HG03064 (cell line): ENCODE measurements at regions not wholly inside any gene's neighbourhood (a gene's known extent, or its start where the extent isn't known, plus 50 kb on each side); places are given as distances from the start of the nearest gene placed in this dataset.

Experiments used
- ATAC-seq: cut with Tn5 transposase; IDR thresholded peaks from one replicate; pipeline ENCODE4 v1.9.1; 2021; ENCODE audit warnings: low read depth; ENCODE audit not compliant: unreplicated experiment

DNA sequence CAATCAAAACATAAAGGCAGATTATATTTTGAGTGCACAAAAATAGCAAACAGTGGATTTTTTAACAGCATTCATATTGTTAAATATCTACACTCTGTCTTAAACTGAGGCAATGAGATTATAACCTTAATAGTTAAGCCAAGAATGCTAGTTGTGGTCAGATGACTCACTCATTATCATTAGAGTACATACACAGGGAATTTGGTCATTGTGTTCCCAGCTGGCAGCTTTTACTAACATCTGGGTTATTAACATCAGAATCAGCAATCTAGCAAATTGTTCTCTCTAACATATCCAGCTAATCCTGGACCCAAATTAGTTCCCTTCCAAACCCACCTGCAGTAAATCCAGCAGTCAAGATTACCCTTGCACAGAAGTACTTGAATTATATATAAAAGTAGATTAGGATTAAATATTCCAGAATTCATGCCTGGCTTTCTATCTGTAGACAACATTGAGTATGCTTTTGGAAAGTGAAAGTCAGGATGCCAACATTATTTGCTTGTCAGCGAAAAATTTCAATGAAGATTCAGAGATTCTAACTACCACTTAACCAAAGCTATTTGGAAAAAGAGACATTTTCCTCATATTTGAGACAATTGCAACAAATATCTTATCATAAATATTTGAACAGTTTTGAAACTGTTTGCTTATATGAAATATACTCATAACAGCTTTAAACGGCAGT is 1035.6 kb upstream of the PHF14 start:
- ATAC-seq: no peak

DNA sequence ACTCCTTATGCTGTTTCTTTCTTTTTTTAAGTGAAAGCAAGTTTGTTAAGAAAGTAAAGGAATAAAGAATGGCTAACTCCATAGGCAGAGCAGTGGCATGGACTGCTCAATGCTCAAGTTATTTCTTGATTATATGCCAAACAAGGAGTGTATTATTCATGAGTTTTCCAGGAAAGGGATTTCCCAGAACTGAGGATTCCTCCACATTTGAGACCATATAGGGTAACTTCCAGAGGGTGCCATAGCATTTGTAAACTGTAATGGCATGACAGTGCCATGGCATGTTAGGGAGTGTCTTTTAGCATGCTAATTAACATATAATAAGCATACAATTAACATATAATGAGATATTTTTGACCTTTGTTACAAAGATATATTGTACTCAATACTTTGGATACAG is 1034.5 kb upstream of the PHF14 start:
- no peak for ATAC-seq

DNA sequence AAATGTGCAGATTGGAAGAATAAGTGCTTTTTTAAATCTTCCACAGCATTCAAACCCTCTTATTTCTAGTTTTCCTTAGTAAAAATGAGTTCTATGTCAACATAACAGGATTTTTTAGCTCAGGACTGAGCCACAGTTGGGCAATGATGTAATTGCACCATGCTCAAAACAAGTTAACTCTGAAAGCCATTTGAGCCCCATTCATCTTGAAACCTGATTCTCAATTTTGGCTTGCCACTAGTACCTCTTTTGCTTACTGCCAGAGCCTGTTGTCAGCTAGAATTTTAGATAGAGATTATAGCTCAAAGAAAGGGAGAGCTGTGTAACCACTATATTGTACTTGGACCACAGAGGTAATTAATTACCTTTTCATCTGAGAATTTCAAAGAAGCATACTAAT is 1028.5 kb upstream of the PHF14 start:
- no peak for ATAC-seq

DNA sequence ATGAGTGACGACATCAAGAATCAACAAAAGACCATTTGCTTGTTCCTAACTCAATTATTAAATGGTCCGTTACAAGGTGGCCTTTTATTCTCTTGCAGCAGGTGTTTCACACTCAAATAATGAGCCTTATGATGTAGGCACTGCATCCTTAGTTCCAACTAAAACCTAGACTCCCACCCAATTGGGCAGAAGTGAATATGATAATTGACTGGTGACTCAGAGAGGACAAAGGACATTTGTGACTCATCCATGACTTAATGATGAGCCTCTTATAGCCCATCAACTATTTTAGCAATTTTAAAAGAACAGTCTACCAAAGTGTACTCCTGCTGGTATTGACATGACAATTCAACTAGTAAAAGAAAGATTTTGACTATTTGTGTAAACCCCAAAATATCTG is 1027.8 kb upstream of the PHF14 start:
- no peak for ATAC-seq

DNA sequence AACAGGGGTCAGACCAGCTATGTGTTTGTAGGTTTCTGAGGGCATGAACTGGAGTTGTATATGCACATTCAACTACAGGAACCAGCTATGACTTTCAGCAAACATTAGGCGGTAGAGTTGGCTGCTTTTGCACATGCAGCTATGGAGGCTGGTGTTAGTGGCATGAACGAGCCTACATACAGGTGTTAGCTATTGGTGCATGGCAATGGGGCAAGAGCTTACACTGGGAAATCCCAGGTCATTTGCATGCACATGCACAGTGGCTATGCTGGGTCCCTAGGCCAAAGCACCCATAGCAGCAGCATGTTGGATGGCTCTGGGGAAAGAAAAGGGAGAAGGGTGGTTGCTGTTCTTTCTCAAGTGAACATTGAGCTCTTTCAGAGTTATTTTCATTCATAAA is 1018.5 kb upstream of the PHF14 start:
- ATAC-seq: no peak

DNA sequence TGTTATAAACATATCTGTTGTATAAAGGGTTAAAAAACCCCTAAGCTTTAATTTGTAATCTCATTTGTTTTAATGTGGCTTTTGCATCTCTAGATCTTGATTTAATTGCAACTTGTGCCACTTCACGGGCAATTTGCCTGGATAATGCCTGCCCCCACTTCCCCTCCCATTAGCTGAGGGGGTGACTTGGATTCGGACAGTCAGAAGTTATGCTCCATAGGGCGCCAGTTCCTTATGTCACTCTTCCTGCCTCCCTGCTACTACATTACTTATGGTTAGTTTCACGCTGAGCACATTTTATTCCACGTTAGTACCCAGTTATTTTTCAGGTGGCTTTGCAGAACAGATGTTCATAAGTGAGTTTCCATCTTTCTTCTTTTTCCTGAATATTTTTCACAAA is 1015.2 kb upstream of the PHF14 start:
- no peak for ATAC-seq

DNA sequence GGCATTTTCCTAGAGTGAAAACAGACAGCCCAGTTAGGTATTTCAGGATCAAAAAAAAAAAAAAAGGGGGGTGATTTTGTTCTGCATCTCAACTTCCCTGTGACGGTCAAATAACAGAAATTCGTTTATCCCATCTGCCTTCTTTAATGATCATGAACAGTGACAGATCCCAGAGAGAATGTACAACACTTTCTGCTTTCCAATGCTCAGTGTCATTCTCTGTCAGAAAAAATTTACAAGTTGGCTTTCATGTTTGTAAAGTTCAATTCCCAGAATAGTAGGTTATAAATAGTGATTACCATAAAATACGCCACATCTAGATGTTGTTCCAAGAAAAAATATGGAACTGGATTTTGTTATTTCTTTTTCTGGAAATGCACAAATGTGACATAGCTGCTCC is 1013.2 kb upstream of the PHF14 start:
- ATAC-seq: no peak

DNA sequence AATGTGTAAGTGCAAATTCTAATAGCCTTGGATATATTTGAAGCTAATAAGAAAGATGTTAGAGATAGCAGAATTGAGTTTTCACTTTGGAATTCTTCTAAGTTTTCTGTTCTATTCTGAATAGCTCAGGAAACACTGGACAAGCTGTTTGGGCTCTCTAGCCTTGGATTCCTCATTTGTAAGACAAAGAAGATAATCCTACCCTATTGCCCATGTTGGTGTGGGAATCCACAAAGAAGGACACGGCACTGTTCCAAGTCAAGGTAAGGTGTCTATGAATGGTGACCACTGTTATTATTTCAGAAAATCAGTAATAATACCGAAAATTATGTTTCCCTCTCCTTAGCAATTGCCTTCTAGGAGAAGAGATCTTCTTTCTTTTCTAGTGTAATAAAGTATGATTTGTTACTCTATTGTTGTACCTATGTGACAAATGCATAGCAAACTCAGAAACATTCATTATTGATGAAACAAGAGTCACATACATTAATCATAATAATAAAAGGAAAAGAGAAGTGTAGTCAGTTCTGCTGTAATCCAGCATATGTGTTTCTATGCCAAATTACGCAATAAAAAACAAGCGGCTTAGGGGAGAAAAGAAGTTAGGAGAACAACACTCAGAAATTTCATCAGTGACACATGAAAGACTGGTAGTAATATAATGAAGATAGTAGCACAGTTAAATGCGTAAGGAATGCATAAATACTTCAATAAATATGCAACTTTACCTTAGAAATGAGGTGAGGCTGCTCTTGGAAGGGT is 1012.3 kb upstream of the PHF14 start:
- ATAC-seq: no peak

DNA sequence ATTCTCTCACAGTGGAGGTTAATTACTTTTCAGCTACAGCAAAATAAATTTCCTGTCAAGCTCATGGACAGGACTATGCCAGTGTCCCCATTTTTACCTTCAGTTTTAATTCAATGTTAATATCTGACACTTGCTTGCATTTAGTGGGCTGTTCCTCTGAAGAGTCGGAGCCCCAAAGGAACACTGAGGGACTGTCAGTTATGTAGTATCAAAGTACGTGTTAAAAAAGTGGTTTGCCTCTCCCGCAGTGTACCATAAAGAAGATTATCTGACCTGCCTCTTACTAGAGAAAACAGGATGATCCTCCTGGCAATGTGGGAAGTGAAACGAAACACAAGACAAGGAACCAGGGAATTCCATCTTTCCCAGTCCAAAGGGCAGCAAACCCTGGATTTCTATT is 1010.9 kb upstream of the PHF14 start:
- ATAC-seq: no peak

DNA sequence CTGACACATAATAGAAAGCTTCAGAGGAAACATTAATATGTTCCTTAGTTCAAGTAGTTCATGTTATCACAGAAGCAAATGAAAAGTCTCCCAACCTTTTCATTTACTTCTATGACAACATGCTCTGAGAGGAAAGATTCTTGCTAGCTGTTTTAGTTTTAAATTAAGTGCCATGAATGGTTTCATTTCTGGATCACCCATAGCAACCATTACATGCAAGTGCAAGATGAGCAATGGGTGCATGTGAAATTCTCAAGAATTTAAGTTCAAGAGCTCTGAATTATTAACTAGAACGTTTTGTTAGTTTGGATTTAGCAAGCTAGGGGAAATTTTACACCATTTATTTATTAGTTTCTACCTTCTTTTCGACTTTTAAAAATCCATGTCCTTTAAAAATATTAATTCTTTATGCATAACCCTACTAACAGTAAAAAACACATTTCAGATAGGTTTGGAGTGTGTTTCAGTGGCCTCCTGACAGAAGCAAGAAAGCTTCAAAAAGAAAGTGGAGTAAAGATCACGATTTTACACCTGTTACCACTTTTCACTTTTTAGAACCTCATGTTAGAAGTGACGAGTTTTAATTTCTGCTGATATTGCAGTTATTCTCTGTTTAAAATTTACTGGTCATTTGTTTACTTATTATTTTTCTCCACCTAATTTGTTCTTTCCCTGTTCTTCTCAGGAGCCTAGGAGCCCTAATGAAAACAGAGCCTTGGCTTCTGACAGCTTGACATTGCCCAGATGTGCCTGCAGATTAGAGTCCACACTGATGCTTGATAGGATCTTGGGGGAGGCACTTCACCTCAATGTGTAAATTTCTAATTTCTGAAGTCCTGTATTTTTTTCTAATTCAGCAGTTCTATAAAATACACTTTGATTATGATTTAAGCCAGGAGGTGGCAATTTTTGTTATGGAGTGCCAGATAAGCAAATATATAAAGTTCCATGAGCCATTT is 995.3 kb upstream of the PHF14 start:
- ATAC-seq: no peak

DNA sequence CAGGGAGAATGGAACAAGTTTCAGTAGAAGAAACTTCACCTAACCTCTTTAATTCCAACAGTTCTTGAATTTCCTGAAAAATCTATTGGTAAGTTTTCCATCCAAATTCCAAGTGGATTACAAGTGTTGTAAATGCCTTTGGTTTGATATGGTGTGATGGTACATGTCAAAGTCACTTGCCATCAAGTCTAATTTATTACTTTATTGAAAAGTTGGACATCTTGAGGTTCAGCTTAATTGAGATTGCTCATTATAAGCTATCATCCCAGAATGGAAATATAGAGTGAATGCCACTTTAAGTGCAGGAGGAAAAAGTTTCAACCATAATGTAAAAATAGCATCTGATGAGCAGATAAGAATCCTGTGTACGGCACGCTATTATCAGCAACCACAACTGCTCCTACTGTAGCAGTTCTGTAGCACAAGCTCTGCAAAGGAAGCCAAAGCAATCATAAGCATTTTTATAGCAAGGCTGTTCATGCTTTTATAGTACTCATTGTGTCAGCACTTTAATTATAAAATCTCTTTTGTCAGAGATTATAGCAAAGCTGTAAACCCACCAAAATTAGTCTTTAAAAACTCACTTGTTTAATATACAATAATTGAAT is 991.8 kb upstream of the PHF14 start:
- ATAC-seq: no peak

DNA sequence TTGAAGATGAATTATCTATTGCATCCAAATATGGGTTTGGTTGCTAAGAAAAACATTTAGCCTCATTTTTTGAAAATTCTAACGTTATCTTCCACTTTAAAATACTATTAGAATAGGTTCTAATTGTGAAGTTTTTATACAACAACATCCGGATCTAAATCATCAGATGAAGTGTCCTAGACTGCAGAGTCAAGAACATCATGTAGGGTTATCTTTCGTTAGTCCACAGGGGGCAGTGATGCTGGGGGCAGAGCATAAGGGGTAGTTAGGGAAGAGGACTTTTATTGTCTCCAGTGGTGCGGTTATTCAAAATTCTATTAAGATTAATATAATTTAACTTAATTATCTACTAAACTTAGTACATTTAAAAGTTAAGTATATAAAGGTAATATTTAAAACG is 990.6 kb upstream of the PHF14 start:
- ATAC-seq: no peak

DNA sequence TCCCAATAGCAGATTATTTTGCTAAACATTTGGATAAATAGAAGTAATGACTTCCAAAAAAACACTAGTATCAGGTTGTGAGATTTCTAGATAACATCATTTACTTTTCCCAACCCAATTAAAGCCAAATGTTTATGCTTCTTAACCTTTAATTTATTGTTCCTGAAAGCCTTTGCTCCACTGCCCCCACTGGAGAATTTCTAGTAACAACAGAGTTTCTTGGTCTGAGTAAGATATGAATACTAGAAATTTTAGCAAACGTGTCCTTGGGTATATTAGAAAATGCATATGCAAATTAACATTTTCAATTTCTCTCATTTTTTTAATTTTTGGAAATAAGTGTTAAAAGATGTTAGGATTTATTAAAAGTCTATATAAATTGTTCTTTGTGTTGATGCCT is 958.0 kb upstream of the PHF14 start:
- no peak for ATAC-seq

DNA sequence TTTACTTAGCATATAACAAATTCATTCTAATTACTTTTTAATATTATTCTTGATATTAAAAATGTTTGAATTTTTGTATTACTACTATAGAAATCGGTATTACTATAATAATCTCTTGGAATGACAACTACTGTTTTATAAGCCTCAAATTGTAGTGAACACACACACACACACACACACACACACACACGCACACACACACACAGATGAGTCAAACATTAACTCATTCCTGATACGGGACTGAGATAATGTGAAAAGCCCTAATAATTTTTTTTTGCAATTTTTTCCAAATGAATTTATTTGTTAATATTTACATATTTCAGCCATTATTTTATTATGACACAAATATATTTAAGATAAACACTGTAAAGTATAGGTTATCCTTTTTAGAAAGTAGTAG is 951.2 kb upstream of the PHF14 start:
- no peak for ATAC-seq

DNA sequence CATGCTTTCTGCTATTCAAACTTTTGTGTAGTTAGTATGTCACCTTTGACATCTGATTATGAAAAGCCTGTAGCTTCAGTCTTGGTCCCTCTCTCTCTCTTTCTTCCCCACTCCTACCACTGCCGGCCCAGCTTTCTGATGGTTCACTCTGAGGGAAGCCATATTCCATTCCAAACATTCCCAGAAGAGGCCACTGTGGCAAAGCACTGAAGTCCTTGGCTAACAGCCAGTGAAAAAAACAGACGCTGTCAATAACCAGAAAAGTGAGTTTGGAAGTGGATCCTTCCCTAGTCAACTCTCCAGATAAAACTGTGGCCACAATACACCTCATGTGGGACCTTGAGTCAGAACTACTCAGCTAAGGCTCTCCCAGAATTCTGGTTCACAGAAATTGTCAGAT is 950.7 kb upstream of the PHF14 start:
- ATAC-seq: no peak

DNA sequence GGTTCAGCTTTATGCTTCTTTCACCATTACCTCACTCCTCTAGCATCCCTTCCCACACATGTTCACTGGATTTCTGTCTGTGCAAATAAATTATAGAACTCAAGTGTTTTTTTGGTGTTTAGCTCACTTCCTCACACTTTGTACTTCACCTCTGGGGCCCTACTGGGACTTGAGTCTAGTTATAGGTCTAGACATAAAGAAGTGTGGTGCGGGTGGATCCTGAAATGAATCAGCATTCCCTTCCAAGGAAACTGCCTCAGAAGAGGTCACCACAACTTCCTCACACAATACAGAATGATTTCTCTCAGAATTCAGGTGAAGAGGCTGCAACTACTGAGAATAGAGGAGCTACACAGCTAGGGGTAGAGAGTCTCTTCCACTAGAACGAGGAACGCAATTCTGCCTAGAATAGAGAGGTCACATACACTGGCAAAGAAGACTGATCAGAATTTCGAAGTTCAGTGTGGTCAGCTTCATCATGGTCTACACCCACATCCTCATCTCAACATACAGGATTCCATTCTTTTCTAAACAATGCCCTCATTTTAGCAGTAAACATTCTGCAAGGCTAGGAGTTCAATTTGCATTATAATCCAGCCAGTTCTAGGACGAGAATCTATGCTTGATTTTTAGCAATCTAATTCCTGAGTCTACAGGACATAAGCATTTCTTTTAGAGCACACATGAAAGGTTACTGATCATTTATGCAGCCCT is 938.7 kb upstream of the PHF14 start:
- ATAC-seq: no peak

DNA sequence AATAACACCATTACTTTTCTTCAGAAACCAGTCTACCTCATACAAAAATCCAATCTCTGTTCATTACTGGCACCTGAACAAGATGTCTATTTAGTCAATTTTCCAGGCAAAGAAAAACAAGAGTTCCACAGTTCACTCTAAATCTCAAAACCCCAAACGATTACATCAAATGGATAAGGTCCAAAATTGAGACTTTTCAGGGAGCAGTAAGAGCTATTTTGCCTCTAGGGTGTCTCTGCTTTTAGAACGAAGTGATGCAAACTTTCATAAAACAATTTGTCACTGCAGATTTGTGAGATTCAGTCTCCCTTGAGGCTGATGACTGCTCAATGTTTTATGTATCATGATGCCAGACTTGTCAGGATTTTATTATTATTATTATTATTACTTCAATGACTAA is 937.0 kb upstream of the PHF14 start:
- ATAC-seq: no peak

DNA sequence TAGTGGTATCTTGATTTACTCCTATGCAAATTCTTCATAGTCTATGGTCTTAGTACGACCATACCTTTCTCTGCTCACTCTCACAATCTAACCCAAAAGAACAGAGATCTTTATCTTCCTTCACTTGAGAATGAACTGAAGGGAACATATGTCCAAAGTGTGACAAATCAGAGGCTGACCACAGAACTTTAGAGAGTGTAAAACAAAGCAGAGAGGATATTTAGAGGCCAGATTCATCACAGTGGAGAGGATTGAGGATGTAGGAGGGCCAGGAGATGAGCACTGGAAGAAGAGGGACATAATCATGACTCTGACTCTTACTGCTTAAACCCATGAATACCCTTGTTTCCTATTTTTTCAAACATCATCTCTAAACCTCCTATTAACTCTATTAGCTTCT is 935.3 kb upstream of the PHF14 start:
- no peak for ATAC-seq

DNA sequence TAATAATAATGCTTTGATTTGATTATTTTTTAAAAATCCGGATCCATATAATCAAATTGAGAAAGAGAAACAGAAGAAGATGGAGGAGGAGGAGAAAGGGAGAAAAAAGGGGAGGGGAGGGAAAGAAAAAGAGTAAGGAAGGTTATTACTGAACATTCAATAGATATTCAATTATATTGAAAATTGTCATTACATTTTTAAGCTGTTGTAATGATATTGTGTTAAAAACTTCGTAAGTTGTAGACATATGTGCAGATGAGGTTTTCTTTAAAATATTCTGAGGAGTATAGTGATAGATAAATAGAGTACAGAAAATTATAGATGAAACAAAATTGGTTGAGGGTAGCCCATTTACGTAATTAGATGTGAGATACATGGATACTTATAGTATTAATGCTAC is 933.0 kb upstream of the PHF14 start:
- ATAC-seq: no peak

DNA sequence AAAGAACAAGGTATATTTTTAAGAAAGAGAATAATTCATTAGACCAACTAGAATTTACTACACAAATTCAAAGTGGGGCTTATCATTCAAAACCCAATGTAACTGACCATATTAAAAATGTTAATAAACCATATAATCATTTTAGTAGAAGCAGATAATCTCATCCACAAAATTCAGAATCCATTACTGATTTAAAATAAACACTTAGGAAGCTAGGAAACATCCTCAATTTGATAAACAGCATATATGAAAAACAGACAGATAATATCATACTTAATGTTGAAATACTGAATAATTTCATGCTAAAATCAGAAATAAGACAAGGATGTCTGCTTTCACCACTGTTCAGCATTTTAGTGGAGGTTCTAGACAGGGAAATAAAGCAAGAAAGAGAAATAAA is 902.8 kb upstream of the PHF14 start:
- ATAC-seq: no peak
